Lung (tissue), 11 donors: ENCODE measurements at regions not wholly inside any gene's neighbourhood (a gene's known extent, or its start where the extent isn't known, plus 50 kb on each side); places are given as distances from the start of the nearest gene placed in this dataset.

Experiments used
- ATAC-seq: fragments of 200-7000 bp; cut with Tn5 transposase; one replicate; pipeline ENCODE4 v1.9.1; 2020; ENCODE audit warnings: moderate number of reproducible peaks; ENCODE audit not compliant: insufficient read depth, low FRiP score
- DNase-seq, 3 donors: peaks; one replicate each; pipeline ENCODE4 v3.0.0-alpha.2; 2013 to 2017
- H3K27ac ChIP-seq, 2 donors: one replicate each; pipeline ENCODE4 v1.5.1; 2013; ENCODE audit warnings: mild to moderate bottlenecking in 2 of 2, moderate library complexity in 2 of 2, control low read depth in 1 of 2, inconsistent platforms in 1 of 2, low read depth in 1 of 2, low read length in 1 of 2
- H3K27me3 ChIP-seq, 3 donors: one replicate each; pipeline ENCODE4 v1.5.1; 2013; ENCODE audit warnings: low read length in 2 of 3; ENCODE audit not compliant: control insufficient read depth in 3 of 3, insufficient read depth in 3 of 3
- H3K36me3 ChIP-seq, 4 donors: one replicate each; pipeline ENCODE4 v1.5.1; 2013; ENCODE audit warnings: low read length in 4 of 4, mild to moderate bottlenecking in 1 of 4, moderate library complexity in 1 of 4; ENCODE audit not compliant: control insufficient read depth in 4 of 4, insufficient read depth in 4 of 4
- H3K4me1 ChIP-seq, 5 donors: one replicate each; pipeline ENCODE4 v1.5.1; 2013; ENCODE audit warnings: low read length in 5 of 5, mild to moderate bottlenecking in 2 of 5, moderate library complexity in 1 of 5; ENCODE audit not compliant: control insufficient read depth in 5 of 5, insufficient read depth in 5 of 5
- H3K4me3 ChIP-seq: one replicate; pipeline ENCODE4 v1.5.1; 2013; ENCODE audit warnings: mild to moderate bottlenecking, control low read depth, moderate library complexity
- H3K9ac ChIP-seq, 2 donors: one replicate each; pipeline ENCODE4 v1.5.1; 2013; ENCODE audit warnings: low read length in 2 of 2, control low read depth in 1 of 2; ENCODE audit not compliant: insufficient read depth in 1 of 2
- H3K9me3 ChIP-seq, 4 donors: one replicate each; pipeline ENCODE4 v1.5.1; 2013; ENCODE audit warnings: low read length in 3 of 4, mild to moderate bottlenecking in 1 of 4, moderate library complexity in 1 of 4; ENCODE audit not compliant: control insufficient read depth in 4 of 4, insufficient read depth in 3 of 4
- WGBS, 2 donors: extraction: QIAGEN DNeasy Blood & Tissue Kit; methylation state at CpG; one replicate each; pipeline ENCODE4 v1.1.7; 2013; 5-methylcytosine and 5-hydroxymethylcytosine counted together
- TF ChIP-seq, protein P1 (sequence below): IDR thresholded peaks from 2 replicates; pipeline ENCODE4 v1.5.1; 2012; ENCODE audit warnings: mild to moderate bottlenecking; ENCODE audit errors: control extremely low read depth, extremely low read depth
- donor health status: control.
- donor health status: control.
- donor health status: Bipolar disorder and iron deficiency.
- donor health status: healthy.
- donor health status: DM: yes; HTN: yes; CAD: no.

DNA sequence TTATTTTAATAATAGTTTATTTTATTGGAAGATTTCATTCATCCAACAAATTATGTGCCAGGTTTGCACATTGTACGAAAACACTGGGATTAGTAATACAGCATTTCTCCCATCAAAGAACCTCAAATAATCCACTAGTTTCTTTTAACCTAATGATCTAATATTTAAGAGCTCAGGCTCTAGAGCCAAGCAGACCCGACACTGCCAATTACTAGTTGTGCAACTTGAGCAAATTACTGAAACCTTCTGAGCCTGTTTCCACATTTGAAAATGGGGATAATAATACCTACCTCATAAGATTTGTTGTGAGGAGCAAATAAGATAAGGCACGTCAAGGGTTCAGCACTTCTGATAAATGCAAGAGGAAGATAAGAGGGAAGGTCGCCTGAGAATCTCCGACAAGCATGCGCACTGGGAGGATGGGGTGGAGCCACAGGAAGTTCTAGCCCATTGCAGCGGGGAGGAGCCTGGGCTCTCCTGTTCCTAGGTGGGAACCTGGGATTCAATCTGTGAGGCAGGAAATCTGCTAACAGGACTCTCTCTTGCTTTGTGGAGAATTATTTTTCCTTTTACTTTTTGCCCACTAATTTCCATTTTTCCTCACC, 141.5 kb upstream of the SMAD1 start:
- no peaks in the 10 kb centered on the region for H3K27me3 ChIP-seq
- H3K36me3 ChIP-seq: no peaks in the 10 kb centered on the region
- H3K9ac ChIP-seq: no peak overlapping the region
- no peak overlapping the region for H3K27ac ChIP-seq
- H3K4me3 ChIP-seq: no peak overlapping the region
- peaks cover 0 to 2% (median 0%) of the 10 kb centered on the region in 5 donors for H3K4me1 ChIP-seq
- TF ChIP-seq, protein P1, sequence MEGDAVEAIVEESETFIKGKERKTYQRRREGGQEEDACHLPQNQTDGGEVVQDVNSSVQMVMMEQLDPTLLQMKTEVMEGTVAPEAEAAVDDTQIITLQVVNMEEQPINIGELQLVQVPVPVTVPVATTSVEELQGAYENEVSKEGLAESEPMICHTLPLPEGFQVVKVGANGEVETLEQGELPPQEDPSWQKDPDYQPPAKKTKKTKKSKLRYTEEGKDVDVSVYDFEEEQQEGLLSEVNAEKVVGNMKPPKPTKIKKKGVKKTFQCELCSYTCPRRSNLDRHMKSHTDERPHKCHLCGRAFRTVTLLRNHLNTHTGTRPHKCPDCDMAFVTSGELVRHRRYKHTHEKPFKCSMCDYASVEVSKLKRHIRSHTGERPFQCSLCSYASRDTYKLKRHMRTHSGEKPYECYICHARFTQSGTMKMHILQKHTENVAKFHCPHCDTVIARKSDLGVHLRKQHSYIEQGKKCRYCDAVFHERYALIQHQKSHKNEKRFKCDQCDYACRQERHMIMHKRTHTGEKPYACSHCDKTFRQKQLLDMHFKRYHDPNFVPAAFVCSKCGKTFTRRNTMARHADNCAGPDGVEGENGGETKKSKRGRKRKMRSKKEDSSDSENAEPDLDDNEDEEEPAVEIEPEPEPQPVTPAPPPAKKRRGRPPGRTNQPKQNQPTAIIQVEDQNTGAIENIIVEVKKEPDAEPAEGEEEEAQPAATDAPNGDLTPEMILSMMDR: no peak
- no peak for ATAC-seq
- DNase-seq: peak in 1 of 3 donors; percentile 4
- 68 to 81% methylated on average over 7 of the region's 7 CpGs for WGBS, 2 donors
- H3K9me3 ChIP-seq: peaks cover 0 to 2% (median 0%) of the 10 kb centered on the region in 4 donors

DNA sequence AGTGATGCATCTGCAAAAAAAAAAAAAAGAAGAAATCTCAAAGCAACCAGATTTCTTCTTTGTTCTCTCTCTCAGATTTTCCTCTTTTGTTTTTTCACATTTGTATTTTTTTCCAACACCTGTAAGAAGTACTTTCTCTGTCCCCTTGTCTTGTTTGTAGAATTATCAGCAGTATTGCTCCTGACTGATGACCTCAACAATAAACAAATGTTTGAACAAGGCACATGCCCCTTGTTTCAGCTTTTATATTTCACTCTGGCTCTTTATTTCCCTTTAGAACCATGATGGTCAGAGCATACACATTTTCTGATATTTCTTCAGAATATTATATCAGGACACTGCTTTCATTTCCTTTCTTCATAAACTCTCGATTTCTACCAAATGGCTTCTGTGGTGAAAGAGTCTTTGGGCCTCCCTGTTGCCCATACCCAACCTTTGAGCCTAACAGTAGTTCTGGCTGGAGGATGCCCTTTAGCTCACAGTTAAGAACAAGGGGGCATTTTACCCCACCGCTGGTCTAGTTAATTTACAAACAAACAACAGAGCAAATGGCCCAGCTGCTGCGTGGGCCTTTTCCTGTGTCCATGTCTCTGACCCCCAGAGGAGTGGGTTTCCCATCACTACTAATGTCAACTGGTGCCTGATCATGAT, 142.5 kb upstream of the SMAD1 start:
- no peak for DNase-seq
- Histone ChIP-seq H3K27ac (no peak overlapping the region), H3K36me3 (no peaks in the 10 kb centered on the region), H3K4me1 (peaks cover 0 to 2% (median 0%) of the 10 kb centered on the region in 5 donors), H3K9me3 (peaks cover 0 to 2% (median 0%) of the 10 kb centered on the region in 4 donors), H3K9ac (no peak overlapping the region), H3K4me3 (no peak overlapping the region), H3K27me3 (no peaks in the 10 kb centered on the region)
- 79 to 81% methylated on average over 3 of the region's 3 CpGs for WGBS, 2 donors
- no peak for ATAC-seq
- TF ChIP-seq, protein P1: no peak

DNA sequence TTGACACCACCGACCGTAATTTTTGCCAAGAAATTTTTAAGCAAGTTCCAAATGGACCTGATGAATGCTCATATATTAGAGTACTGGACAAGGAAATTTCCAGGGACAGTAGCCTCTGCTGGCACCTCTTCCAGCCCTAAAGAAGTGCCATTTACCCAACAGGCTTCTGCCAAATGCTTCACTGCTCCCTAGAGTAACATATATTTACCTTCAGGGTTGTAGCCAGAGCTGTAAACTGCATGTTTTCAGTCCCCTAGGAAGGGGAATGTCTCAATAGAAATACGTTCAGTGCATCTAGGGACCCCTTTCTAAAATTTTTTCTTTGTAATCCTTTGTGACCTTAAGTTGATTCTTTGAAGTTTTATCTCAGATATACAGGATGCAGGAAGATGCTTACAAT, 143.1 kb upstream of the SMAD1 start:
- TF ChIP-seq, protein P1: no peak
- Histone ChIP-seq H3K36me3 (no peaks in the 10 kb centered on the region), H3K4me3 (no peak overlapping the region), H3K27ac (no peak overlapping the region), H3K4me1 (peaks cover 0 to 2% (median 0%) of the 10 kb centered on the region in 5 donors), H3K27me3 (no peaks in the 10 kb centered on the region), H3K9ac (no peak overlapping the region), H3K9me3 (peaks cover 0 to 2% (median 0%) of the 10 kb centered on the region in 4 donors)
- WGBS, 2 donors: 84 to 92% methylated on average over 3 of the region's 3 CpGs
- DNase-seq (no peak), ATAC-seq (no peak)
